ENCODE measurements at regions not wholly inside any gene's neighbourhood (a gene's known extent, or its start where the extent isn't known, plus 50 kb on each side); places are given as distances from the start of the nearest gene placed in this dataset.
"Not testable (repeated sequence)": the region's sequence is repeated elsewhere in the genome, so short reads cannot be mapped to it uniquely, and the experiment has no call there.

GRCh38 chr2:153635494-153635893 lies 156.9 kb upstream of the RPRM start:
- DNase-seq = no peak

GRCh38 chr2:153641046-153641445 lies 162.5 kb upstream of the RPRM start:
- DNase-seq = no peak

- DNase-seq = no peak
Observed at GRCh38 chr2:153644955-153645354, 166.4 kb upstream of the RPRM start.

GRCh38 chr2:153645599-153645998 lies 167.0 kb upstream of the RPRM start:
- DNase-seq = no peak

GRCh38 chr2:153657651-153658050 lies 179.1 kb upstream of the RPRM start:
- DNase-seq = no peak

- no peak for DNase-seq
Observed at GRCh38 chr2:153661801-153662200, 183.2 kb upstream of the RPRM start.

- DNase-seq = no peak
Observed at GRCh38 chr2:153663371-153663770, 184.8 kb upstream of the RPRM start.

- DNase-seq = not testable (repeated sequence)
Observed at GRCh38 chr2:153664009-153664408, 185.4 kb upstream of the RPRM start.

- DNase-seq = no peak
Observed at GRCh38 chr2:153667475-153667874, 188.9 kb upstream of the RPRM start.

GRCh38 chr2:153668923-153669322 lies 190.4 kb upstream of the RPRM start:
- no peak for DNase-seq

- no peak for DNase-seq
Observed at GRCh38 chr2:153710128-153710527, 161.6 kb upstream of the GALNT13 start.

- no peak for DNase-seq
Observed at GRCh38 chr2:153715218-153715850, 156.4 kb upstream of the GALNT13 start.

- no peak for DNase-seq
Observed at GRCh38 chr2:153717060-153717459, 154.7 kb upstream of the GALNT13 start.

GRCh38 chr2:153739394-153739793 lies 132.3 kb upstream of the GALNT13 start:
- no peak for DNase-seq

- DNase-seq = no peak
Observed at GRCh38 chr2:153761936-153762335, 109.8 kb upstream of the GALNT13 start.

- DNase-seq = no peak
Observed at GRCh38 chr2:153766415-153766814, 105.3 kb upstream of the GALNT13 start.

- no peak for DNase-seq
Observed at GRCh38 chr2:153770359-153770991, 101.2 kb upstream of the GALNT13 start.

GRCh38 chr2:153780241-153780640 lies 91.5 kb upstream of the GALNT13 start:
- no peak for DNase-seq

- no peak for DNase-seq
Observed at GRCh38 chr2:153786016-153786415, 85.7 kb upstream of the GALNT13 start.

GRCh38 chr2:153787612-153788011 lies 84.1 kb upstream of the GALNT13 start:
- no peak for DNase-seq

- DNase-seq = no peak
Observed at GRCh38 chr2:153802671-153803070, 69.1 kb upstream of the GALNT13 start.

GRCh38 chr2:153808679-153809078 lies 63.0 kb upstream of the GALNT13 start:
- DNase-seq = no peak

- DNase-seq = no peak
Observed at GRCh38 chr2:153811516-153811915, 60.2 kb upstream of the GALNT13 start.

GRCh38 chr2:153812632-153813031 lies 59.1 kb upstream of the GALNT13 start:
- no peak for DNase-seq

- no peak for DNase-seq
Observed at GRCh38 chr2:153818242-153818641, 53.5 kb upstream of the GALNT13 start.
